Skeletal muscle tissue (tissue), 3 donors: ENCODE measurements at regions not wholly inside any gene's neighbourhood (a gene's known extent, or its start where the extent isn't known, plus 50 kb on each side); places are given as distances from the start of the nearest gene placed in this dataset.

ENCODE experiments used
- H3K27ac ChIP-seq: one replicate; pipeline ENCODE4 v1.7.0; 2013; ENCODE audit warnings: mild to moderate bottlenecking, low read depth, low read length, inconsistent platforms
- H3K27me3 ChIP-seq, 3 donors: one replicate each; pipeline ENCODE4 v1.7.0; 2013; ENCODE audit warnings: low read length in 3 of 3; ENCODE audit not compliant: control insufficient read depth in 3 of 3, insufficient read depth in 3 of 3
- H3K36me3 ChIP-seq, 3 donors: one replicate each; pipeline ENCODE4 v1.7.0; 2013; ENCODE audit warnings: low read length in 3 of 3; ENCODE audit not compliant: control insufficient read depth in 3 of 3, insufficient read depth in 3 of 3
- H3K4me1 ChIP-seq, 3 donors: one replicate each; pipeline ENCODE4 v1.7.0; 2013; ENCODE audit warnings: low read length in 3 of 3, mild to moderate bottlenecking in 3 of 3; ENCODE audit not compliant: control insufficient read depth in 3 of 3, insufficient read depth in 3 of 3
- H3K4me3 ChIP-seq, 3 donors: one replicate each; pipeline ENCODE4 v1.7.0; 2013; ENCODE audit warnings: low read length in 3 of 3
- H3K9ac ChIP-seq, 3 donors: one replicate each; pipeline ENCODE4 v1.7.0; 2013; ENCODE audit warnings: low read length in 3 of 3, mild to moderate bottlenecking in 3 of 3, moderate library complexity in 2 of 3, low read depth in 1 of 3
- H3K9me3 ChIP-seq, 3 donors: one replicate each; pipeline ENCODE4 v1.7.0; 2013; ENCODE audit warnings: low read length in 3 of 3; ENCODE audit not compliant: control insufficient read depth in 3 of 3
- donor health status: Osteomylitis.

GRCh38 chr17:33519692-33520091, 226.6 kb upstream of the ASIC2 start:
- no peak overlapping the region for H3K27ac ChIP-seq
- no peaks in the 10 kb centered on the region for H3K36me3 ChIP-seq
- H3K9me3 ChIP-seq, result no peaks in the 10 kb centered on the region
- no peak overlapping the region for H3K4me3 ChIP-seq
- H3K27me3 ChIP-seq, result peaks cover 0 to 4% (median 4%) of the 10 kb centered on the region in 3 donors
- no peaks in the 10 kb centered on the region for H3K4me1 ChIP-seq
- H3K9ac ChIP-seq, result no peak overlapping the region

GRCh38 chr17:33520426-33521330, 227.6 kb upstream of the ASIC2 start:
- Histone ChIP-seq H3K27ac (no peak overlapping the region), H3K27me3 (peaks cover 0 to 4% (median 3%) of the 10 kb centered on the region in 3 donors), H3K9me3 (no peaks in the 10 kb centered on the region), H3K9ac (no peak overlapping the region), H3K36me3 (no peaks in the 10 kb centered on the region), H3K4me3 (no peak overlapping the region), H3K4me1 (no peaks in the 10 kb centered on the region)

- H3K9me3 ChIP-seq, result no peaks in the 10 kb centered on the region
- H3K4me1 ChIP-seq, result no peaks in the 10 kb centered on the region
- H3K9ac ChIP-seq, result no peak overlapping the region
- H3K27me3 ChIP-seq, result peaks cover 0 to 4% (median 3%) of the 10 kb centered on the region in 3 donors
- no peak overlapping the region for H3K4me3 ChIP-seq
- no peaks in the 10 kb centered on the region for H3K36me3 ChIP-seq
- no peak overlapping the region for H3K27ac ChIP-seq
Observed at GRCh38 chr17:33521784-33522183, 228.7 kb upstream of the ASIC2 start.

GRCh38 chr17:33522623-33523022, 229.5 kb upstream of the ASIC2 start:
- Histone ChIP-seq H3K36me3 (no peaks in the 10 kb centered on the region), H3K27me3 (peaks cover 0 to 4% (median 3%) of the 10 kb centered on the region in 3 donors), H3K27ac (no peak overlapping the region), H3K9me3 (peaks cover 0 to 4% (median 0%) of the 10 kb centered on the region in 3 donors), H3K9ac (no peak overlapping the region), H3K4me3 (no peak overlapping the region), H3K4me1 (no peaks in the 10 kb centered on the region)

GRCh38 chr17:33523577-33523981, 230.5 kb upstream of the ASIC2 start:
- Histone ChIP-seq H3K27ac (no peak overlapping the region), H3K4me1 (no peaks in the 10 kb centered on the region), H3K36me3 (no peaks in the 10 kb centered on the region), H3K4me3 (no peak overlapping the region), H3K27me3 (peaks cover 0 to 4% (median 3%) of the 10 kb centered on the region in 3 donors), H3K9ac (no peak overlapping the region), H3K9me3 (peaks cover 0 to 4% (median 0%) of the 10 kb centered on the region in 3 donors)

- H3K9ac ChIP-seq, result no peak overlapping the region
- no peaks in the 10 kb centered on the region for H3K36me3 ChIP-seq
- H3K9me3 ChIP-seq, result peaks cover 0 to 4% (median 0%) of the 10 kb centered on the region in 3 donors
- no peak overlapping the region for H3K27ac ChIP-seq
- H3K27me3 ChIP-seq, result peaks cover 0 to 3% (median 0%) of the 10 kb centered on the region in 3 donors
- no peaks in the 10 kb centered on the region for H3K4me1 ChIP-seq
- no peak overlapping the region for H3K4me3 ChIP-seq
Observed at GRCh38 chr17:33525186-33525585, 232.1 kb upstream of the ASIC2 start.

GRCh38 chr17:33526717-33527116, 233.6 kb upstream of the ASIC2 start:
- Histone ChIP-seq H3K36me3 (no peaks in the 10 kb centered on the region), H3K4me1 (no peaks in the 10 kb centered on the region), H3K27ac (no peak overlapping the region), H3K9ac (no peak overlapping the region), H3K27me3 (peaks cover 0 to 3% (median 0%) of the 10 kb centered on the region in 3 donors), H3K9me3 (peaks cover 0 to 4% (median 0%) of the 10 kb centered on the region in 3 donors), H3K4me3 (no peak overlapping the region)

GRCh38 chr17:33527290-33527689, 234.2 kb upstream of the ASIC2 start:
- Histone ChIP-seq H3K27ac (no peak overlapping the region), H3K4me3 (no peak overlapping the region), H3K36me3 (no peaks in the 10 kb centered on the region), H3K9me3 (peaks cover 0 to 4% (median 0%) of the 10 kb centered on the region in 3 donors), H3K4me1 (no peaks in the 10 kb centered on the region), H3K27me3 (peaks cover 0 to 3% (median 0%) of the 10 kb centered on the region in 3 donors), H3K9ac (no peak overlapping the region)

GRCh38 chr17:33528846-33529245, 235.8 kb upstream of the ASIC2 start:
- Histone ChIP-seq H3K9ac (no peak overlapping the region), H3K9me3 (peaks cover 0 to 4% (median 0%) of the 10 kb centered on the region in 3 donors), H3K4me1 (no peaks in the 10 kb centered on the region)

GRCh38 chr17:33529816-33530215, 236.7 kb upstream of the ASIC2 start:
- Histone ChIP-seq H3K9me3 (peaks cover 0 to 4% (median 0%) of the 10 kb centered on the region in 3 donors), H3K9ac (no peak overlapping the region), H3K27ac (no peak overlapping the region), H3K27me3 (no peaks in the 10 kb centered on the region), H3K4me3 (no peak overlapping the region), H3K36me3 (no peaks in the 10 kb centered on the region), H3K4me1 (no peaks in the 10 kb centered on the region)

More at GRCh38 chr17:33528846-33529245, 235.8 kb upstream of the ASIC2 start:
- no peaks in the 10 kb centered on the region for H3K36me3 ChIP-seq
- no peak overlapping the region for H3K4me3 ChIP-seq
- peaks cover 0 to 3% (median 0%) of the 10 kb centered on the region in 3 donors for H3K27me3 ChIP-seq
- no peak overlapping the region for H3K27ac ChIP-seq
